Thyroid gland (tissue), 4 donors: ENCODE measurements at regions not wholly inside any gene's neighbourhood (a gene's known extent, or its start where the extent isn't known, plus 50 kb on each side); places are given as distances from the start of the nearest gene placed in this dataset.

Experiments used
- POLR2A ChIP-seq, 2 donors: fragments of 450-650 bp; IDR thresholded peaks; one replicate each; pipeline ENCODE4 v1.6.1; 2017; ENCODE audit warnings: antibody characterized with exemption in 2 of 2, mild to moderate bottlenecking in 2 of 2, moderate library complexity in 1 of 2
- TF ChIP-seq, protein P1 (sequence below), 6 experiments: fragments of 200-600 bp in 3 of 6; fragments of 450-650 bp in 3 of 6; sonication (generic) in 3 of 6; IDR thresholded peaks; one replicate each; pipeline ENCODE4 v1.5.1; 2016 to 2019; ENCODE audit warnings: antibody characterized with exemption in 6 of 6, mild to moderate bottlenecking in 2 of 6, inconsistent platforms in 1 of 6, moderate library complexity in 1 of 6

DNA sequence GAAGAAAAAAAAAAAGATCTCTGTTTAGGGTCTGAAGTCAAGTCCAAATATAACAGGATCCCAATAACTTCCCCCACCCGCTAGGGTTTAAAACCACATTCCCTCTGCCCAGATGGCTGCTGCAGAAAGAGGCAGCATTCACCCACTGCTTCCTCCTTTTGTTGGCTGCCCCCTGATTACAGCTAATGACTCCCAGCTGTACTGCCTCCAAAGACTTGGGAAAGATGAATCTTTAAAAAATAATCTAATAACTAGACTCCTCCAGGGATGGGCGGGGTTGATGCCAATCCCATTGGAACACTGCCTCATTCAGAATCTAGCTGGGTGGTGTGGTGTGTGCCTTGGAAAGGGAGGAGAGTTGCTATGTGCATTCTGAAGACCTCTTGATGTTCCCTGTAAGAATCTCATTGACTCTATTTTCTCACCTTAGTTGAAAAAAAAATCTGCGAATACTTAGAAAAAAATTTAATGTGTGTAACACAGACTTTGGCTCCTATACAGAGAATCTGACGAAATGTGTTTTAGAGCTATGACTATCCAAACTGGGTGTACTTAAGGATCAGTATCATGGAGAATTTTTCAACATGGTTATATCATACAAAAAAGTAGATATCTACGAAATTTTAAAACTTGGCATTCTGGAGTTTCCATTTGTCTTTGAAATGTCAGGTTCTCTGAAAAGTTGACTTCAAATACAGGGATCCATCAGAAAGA is 174.0 kb downstream of the RNF144B start:
- no peak for TF ChIP-seq POLR2A (IDR thresholded peaks at IDR 0.05)
- TF ChIP-seq, protein P1, sequence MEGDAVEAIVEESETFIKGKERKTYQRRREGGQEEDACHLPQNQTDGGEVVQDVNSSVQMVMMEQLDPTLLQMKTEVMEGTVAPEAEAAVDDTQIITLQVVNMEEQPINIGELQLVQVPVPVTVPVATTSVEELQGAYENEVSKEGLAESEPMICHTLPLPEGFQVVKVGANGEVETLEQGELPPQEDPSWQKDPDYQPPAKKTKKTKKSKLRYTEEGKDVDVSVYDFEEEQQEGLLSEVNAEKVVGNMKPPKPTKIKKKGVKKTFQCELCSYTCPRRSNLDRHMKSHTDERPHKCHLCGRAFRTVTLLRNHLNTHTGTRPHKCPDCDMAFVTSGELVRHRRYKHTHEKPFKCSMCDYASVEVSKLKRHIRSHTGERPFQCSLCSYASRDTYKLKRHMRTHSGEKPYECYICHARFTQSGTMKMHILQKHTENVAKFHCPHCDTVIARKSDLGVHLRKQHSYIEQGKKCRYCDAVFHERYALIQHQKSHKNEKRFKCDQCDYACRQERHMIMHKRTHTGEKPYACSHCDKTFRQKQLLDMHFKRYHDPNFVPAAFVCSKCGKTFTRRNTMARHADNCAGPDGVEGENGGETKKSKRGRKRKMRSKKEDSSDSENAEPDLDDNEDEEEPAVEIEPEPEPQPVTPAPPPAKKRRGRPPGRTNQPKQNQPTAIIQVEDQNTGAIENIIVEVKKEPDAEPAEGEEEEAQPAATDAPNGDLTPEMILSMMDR (IDR thresholded peaks at IDR 0.05), result no peak
